Adrenal gland (tissue), 5 donors: ENCODE measurements at regions not wholly inside any gene's neighbourhood (a gene's known extent, or its start where the extent isn't known, plus 50 kb on each side); places are given as distances from the start of the nearest gene placed in this dataset.

Experiments
- POLR2A ChIP-seq, 2 donors: fragments of 450-650 bp; IDR thresholded peaks; one replicate each; pipeline ENCODE4 v1.6.1; 2017; ENCODE audit warnings: antibody characterized with exemption in 2 of 2, mild to moderate bottlenecking in 2 of 2, moderate library complexity in 1 of 2
- TF ChIP-seq, protein P1 (sequence below), 6 experiments: fragments of 450-650 bp in 4 of 6; fragments of 200-600 bp in 2 of 6; sonication (generic) in 1 of 6; IDR thresholded peaks; 1 replicate in 5 of 6; 2 replicates in 1 of 6; pipeline versions ENCODE4 v1.5.1 to v1.8.0; 2016 to 2021; ENCODE audit warnings: antibody characterized with exemption in 6 of 6, mild to moderate bottlenecking in 2 of 6, moderate library complexity in 1 of 6
- donor health status: DM: no; HTN: no; CAD: no.

DNA sequence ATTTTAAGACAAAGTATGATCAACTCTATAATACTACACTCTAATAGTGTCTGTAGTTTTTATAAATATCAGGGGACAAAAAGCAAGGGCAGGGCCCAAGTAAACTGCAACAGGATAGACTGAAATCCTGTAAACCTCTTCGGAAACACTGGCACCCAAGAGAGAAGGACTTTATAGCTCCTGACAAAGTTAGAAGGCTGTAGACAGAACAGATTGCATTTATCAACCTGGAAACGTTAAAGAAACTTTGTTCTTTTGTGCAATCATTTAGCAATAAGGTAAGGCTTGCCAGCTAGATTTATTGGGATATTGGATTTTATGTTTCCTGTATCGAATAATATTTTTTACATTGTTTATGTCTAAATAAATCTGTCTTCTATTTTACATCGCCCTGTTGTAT lies 91.8 kb upstream of the MAN2A1 start:
- TF ChIP-seq, protein P1, sequence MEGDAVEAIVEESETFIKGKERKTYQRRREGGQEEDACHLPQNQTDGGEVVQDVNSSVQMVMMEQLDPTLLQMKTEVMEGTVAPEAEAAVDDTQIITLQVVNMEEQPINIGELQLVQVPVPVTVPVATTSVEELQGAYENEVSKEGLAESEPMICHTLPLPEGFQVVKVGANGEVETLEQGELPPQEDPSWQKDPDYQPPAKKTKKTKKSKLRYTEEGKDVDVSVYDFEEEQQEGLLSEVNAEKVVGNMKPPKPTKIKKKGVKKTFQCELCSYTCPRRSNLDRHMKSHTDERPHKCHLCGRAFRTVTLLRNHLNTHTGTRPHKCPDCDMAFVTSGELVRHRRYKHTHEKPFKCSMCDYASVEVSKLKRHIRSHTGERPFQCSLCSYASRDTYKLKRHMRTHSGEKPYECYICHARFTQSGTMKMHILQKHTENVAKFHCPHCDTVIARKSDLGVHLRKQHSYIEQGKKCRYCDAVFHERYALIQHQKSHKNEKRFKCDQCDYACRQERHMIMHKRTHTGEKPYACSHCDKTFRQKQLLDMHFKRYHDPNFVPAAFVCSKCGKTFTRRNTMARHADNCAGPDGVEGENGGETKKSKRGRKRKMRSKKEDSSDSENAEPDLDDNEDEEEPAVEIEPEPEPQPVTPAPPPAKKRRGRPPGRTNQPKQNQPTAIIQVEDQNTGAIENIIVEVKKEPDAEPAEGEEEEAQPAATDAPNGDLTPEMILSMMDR (IDR thresholded peaks at IDR 0.05): no peak
- no peak for TF ChIP-seq POLR2A (IDR thresholded peaks at IDR 0.05)
